ENCODE measurements at regions not wholly inside any gene's neighbourhood (a gene's known extent, or its start where the extent isn't known, plus 50 kb on each side); places are given as distances from the start of the nearest gene placed in this dataset.

DNA sequence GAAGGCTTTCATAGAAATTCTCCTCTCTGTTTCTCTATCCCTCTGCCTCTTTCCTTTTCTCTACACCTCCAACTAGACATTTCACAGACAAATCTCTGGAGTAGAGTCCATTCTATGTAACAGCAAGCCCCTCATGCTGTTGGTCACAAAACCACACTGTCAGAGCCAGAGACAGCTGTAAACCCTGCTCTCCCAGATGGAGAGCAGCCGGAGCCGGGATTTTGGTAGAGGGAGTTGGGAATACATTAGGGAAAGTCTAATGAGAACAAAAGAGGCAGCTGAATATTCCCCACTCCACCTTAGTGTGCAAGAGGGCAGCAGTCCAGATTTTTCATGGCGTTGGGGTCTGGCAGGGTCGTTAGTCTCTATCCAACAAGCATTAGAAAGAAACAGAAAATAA lies 68.3 kb upstream of the EDN1 start:
- in situ Hi-C loops (cut with HindIII; ENCODE audit: low pct_unique_long_range_greater_than_20kb, low sequenced_read_pairs) = no loop called here

DNA sequence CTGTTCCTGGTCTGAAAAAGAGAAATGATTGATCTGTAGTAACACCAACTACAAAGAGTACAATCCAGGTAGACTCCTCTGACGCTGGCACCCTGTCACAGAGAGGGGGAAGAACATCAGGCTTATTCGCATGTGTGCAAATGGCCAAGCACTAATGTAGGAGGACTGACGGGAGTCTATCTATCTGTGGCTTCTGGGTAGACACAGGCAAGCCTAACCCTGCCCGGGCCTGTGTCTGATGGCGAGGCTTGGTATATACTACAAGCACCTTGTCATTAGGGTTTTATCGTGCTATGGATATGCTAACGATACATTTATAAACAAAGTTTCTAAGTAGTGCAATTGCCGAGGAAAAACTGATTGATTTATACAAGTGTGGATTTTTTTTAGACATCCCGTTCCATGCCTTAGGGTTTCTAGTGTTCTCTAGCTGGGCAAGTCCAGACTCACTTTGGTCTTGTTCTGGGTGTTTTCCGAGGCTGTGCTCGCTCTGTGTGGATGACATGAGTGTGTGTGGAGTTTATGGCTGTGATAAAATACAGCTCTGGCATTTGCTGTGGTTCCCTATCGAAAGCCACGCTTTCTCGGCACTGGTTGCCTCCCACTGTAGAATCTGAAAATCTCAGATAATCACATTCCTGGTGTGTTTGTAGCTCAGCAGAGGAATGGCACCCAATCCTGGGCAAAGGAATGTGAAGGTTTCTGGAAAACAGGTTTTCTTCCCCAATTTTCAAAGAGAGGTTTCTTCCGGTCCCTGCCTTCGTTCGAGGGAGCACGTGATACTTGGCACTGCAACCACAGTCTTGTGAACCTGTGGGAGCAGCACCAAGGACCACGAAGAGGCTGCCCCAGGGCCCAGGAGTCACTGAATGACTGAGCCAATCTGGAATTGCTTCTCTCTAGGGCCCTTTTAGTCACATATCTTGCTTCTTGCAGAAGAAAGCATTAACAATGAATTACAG lies 67.5 kb upstream of the EDN1 start:
- no peak for DNase-seq (ENCODE audit: low read depth, low spot score)
- in situ Hi-C loops (cut with HindIII; ENCODE audit: low pct_unique_long_range_greater_than_20kb, low sequenced_read_pairs) = no loop called here

More for the DNA sequence above, 68.3 kb upstream of the EDN1 start:
- no peak for DNase-seq (ENCODE audit: low read depth, low spot score)

GRCh38 chr6:12223383-12223782 lies 66.8 kb upstream of the EDN1 start:
- DNase-seq (ENCODE audit: low read depth, low spot score) = no peak
- in situ Hi-C loops (cut with HindIII; ENCODE audit: low pct_unique_long_range_greater_than_20kb, low sequenced_read_pairs) = no loop called here

GRCh38 chr6:12224251-12224650 lies 65.9 kb upstream of the EDN1 start:
- in situ Hi-C loops (cut with HindIII; ENCODE audit: low pct_unique_long_range_greater_than_20kb, low sequenced_read_pairs) = no loop called here

DNA sequence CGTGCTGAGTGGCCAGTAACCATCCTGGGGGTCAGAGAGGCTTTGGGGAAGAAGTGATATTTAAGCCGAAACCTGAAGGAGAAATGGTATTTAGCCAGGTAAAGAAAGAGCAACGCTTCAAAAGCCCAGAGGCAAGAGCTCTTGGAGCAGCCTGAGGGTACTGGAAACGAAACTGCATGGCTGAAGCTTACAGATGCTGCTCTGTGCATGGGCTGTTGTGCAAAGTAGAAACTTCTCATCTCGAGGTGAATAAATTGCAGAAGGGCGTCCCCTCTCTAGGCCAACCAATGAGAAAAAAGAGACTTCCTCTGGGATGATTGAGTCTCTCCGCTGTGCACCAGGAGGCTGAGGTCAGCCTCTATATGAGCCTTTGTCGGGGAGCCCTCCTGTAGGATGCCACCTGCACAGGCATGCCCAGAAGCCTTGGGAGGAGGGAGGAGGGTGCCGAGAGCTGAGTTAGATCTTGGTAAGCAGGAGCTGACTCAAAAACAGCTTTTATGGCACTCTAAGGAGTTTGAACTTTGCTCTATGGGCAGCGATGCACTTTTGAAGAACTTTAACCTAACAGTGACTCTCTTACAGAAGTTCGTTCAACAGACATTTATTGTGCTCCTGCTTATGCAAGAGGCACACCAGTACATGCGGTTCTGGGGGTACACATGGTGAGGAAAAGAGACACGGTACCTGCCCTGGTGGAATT lies 61.6 kb upstream of the EDN1 start:
- in situ Hi-C loops (cut with HindIII; ENCODE audit: low pct_unique_long_range_greater_than_20kb, low sequenced_read_pairs) = no loop called here
- DNase-seq (ENCODE audit: low read depth, low spot score) = no peak

More at GRCh38 chr6:12224251-12224650, 65.9 kb upstream of the EDN1 start:
- no peak for DNase-seq (ENCODE audit: low read depth, low spot score)

- in situ Hi-C loops (cut with HindIII; ENCODE audit: low pct_unique_long_range_greater_than_20kb, low sequenced_read_pairs) = no loop called here
These were observed 60.8 kb upstream of the EDN1 start for GRCh38 chr6:12229332-12229731.

GRCh38 chr6:12230523-12230922 lies 59.6 kb upstream of the EDN1 start:
- in situ Hi-C loops (cut with HindIII; ENCODE audit: low pct_unique_long_range_greater_than_20kb, low sequenced_read_pairs) = no loop called here
- no peak for DNase-seq (ENCODE audit: low read depth, low spot score)

More at GRCh38 chr6:12229332-12229731, 60.8 kb upstream of the EDN1 start:
- DNase-seq (ENCODE audit: low read depth, low spot score) = no peak

DNA sequence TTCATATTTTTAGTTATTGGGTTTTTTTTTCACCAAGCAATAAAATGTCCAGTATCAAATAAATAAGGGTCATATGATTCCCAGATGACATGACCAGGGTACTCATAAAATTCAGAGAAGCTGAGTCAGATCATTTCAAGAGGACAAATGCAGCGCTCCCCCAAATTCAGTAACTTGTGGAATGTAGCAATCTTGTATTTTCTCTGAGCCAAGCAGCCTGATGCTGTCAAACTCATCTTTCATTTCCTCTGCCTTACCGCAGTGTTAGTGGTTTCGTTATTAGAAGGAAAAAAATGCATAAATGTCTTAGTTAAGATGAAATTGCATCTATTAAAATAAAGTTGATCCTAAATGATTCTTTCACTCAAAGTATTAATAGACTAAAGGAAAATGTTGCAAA lies 57.8 kb upstream of the EDN1 start:
- no peak for DNase-seq (ENCODE audit: low read depth, low spot score)
- in situ Hi-C loops (cut with HindIII; ENCODE audit: low pct_unique_long_range_greater_than_20kb, low sequenced_read_pairs) = no loop called here

GRCh38 chr6:12232821-12233220 lies 57.3 kb upstream of the EDN1 start:
- no peak for DNase-seq (ENCODE audit: low read depth, low spot score)

DNA sequence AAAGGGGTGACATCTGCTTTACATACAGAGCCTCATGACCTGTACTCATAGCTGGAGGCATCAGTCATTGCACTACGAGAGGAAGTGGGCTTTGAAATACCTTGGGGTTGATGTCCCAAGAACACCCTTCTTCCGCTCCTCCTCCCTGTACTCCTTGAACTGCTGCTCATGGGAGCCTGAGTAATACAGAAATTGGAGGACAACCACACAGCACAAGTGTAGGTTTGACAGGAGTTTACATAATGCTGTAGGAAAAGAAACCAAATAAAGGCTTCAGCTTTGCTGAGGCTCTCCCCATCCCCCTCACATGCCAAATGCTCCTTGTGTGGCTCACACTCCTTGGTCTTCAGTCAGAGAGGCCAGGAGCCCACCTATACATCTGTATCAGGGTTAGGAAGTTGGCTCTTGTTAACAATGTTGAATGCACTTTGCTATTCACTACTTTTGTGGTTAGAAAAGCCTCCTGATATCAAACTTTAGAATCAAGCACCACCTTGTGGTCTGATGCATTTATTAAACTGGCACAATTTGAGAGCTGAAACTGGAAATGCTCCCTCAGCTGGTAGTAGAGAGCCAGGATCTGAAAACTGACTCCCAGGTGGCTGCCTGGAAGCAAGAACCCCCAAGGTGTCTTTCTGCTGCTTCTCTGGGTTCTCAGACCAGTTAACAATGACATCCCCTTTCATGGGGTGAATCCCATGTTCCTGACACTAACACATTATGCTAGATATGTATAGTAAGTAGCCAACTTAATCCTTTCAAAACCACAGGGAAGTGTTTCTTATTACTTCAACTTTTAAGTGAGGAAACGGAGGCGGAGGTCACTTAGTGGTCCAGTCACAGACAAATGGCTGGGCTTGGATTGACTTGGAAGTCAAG lies 56.2 kb upstream of the EDN1 start:
- in situ Hi-C loops (cut with HindIII; ENCODE audit: low pct_unique_long_range_greater_than_20kb, low sequenced_read_pairs) = no loop called here
- DNase-seq (ENCODE audit: low read depth, low spot score) = peak; percentile 89

More at GRCh38 chr6:12232821-12233220, 57.3 kb upstream of the EDN1 start:
- in situ Hi-C loops (cut with HindIII; ENCODE audit: low pct_unique_long_range_greater_than_20kb, low sequenced_read_pairs) = no loop called here

DNA sequence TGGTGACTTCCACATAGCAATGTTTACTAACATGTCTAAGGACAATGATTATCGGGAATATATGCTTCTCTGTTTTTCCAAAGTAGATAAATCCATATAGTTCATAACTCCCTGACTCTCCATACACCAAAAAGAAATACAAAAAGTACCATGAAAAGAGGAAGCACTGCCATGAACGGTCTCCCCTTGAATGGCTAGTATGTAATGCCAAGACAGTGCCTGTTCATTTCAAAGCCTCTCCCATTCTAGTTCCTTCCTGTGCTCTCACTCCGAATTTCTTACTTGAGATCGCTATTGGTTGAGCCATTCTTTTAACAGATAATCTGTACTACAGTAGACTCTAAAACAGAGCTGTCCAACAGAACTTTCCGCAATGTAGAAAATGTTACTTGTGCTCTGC lies 54.8 kb upstream of the EDN1 start:
- DNase-seq (ENCODE audit: low read depth, low spot score) = no peak
- in situ Hi-C loops (cut with HindIII; ENCODE audit: low pct_unique_long_range_greater_than_20kb, low sequenced_read_pairs) = no loop called here

DNA sequence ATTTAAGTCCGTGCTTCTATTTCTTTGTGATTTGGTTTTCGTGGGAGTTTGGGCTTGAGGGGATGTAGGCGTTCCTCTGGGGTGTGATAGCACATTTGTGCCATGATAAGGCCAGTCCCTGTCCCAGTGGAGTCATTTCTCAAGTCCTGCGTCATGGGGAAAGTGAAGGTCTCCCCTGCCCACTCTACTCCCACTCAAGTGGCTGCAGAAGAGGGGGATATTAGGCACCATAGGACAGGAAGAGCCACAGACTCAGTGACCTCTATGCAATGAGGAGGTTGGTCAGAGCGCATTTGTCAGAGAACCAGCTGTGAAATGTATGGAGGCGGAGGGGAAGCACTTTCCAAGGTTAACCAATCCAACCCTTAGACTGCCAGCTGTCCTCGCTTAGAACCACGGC lies 51.9 kb upstream of the EDN1 start:
- no peak for DNase-seq (ENCODE audit: low read depth, low spot score)
- in situ Hi-C loops (cut with HindIII; ENCODE audit: low pct_unique_long_range_greater_than_20kb, low sequenced_read_pairs) = no loop called here

Measured in SK-MEL-5 (cell line).